GM10266 (cell line): ENCODE measurements at regions not wholly inside any gene's neighbourhood (a gene's known extent, or its start where the extent isn't known, plus 50 kb on each side); places are given as distances from the start of the nearest gene placed in this dataset.

Source experiments
- DNase-seq: peaks from one replicate; pipeline ENCODE4 v3.0.0; 2012; ENCODE audit errors: extremely low spot score
- CTCF ChIP-seq: IDR thresholded peaks from 2 replicates; pipeline ENCODE4 v1.5.1; 2012; ENCODE audit warnings: mild to moderate bottlenecking, low read depth; ENCODE audit not compliant: control insufficient read depth, insufficient read depth; ENCODE audit errors: missing control alignments

- no peak for DNase-seq
- no peak for TF ChIP-seq CTCF
Observed at GRCh38 chr10:43969506-43969905, 320.8 kb upstream of the ZNF32 start.

- no peak for TF ChIP-seq CTCF
- no peak for DNase-seq
Observed at GRCh38 chr10:43968961-43969360, 320.3 kb upstream of the ZNF32 start.

GRCh38 chr10:43968076-43968475, 319.4 kb upstream of the ZNF32 start:
- TF ChIP-seq CTCF: no peak
- DNase-seq: no peak

- no peak for DNase-seq
- no peak for TF ChIP-seq CTCF
Observed at GRCh38 chr10:43966571-43966965, 317.9 kb upstream of the ZNF32 start.

GRCh38 chr10:43965918-43966570, 317.4 kb upstream of the ZNF32 start:
- DNase-seq: no peak
- TF ChIP-seq CTCF: no peak

- DNase-seq: no peak
- TF ChIP-seq CTCF: no peak
Observed at GRCh38 chr10:43965033-43965917, 316.6 kb upstream of the ZNF32 start.

- TF ChIP-seq CTCF: no peak
- DNase-seq: no peak
Observed at GRCh38 chr10:43964486-43964885, 315.8 kb upstream of the ZNF32 start.
